H1 (cell line): ENCODE measurements at regions not wholly inside any gene's neighbourhood (a gene's known extent, or its start where the extent isn't known, plus 50 kb on each side); places are given as distances from the start of the nearest gene placed in this dataset.

Source experiments
- FOSL1 ChIP-seq: IDR thresholded peaks from 2 replicates; pipeline ENCODE4 v1.6.1; 2011; ENCODE audit warnings: mild to moderate bottlenecking, low read depth, low read length, moderate library complexity; ENCODE audit not compliant: insufficient read depth
- MAFK ChIP-seq: IDR thresholded peaks from 2 replicates; pipeline ENCODE4 v1.6.1; 2012; ENCODE audit warnings: low read depth, mild to moderate bottlenecking, improper control_type of control experiment, low read length
- POLR2AphosphoS5 ChIP-seq: IDR thresholded peaks from 2 replicates; pipeline ENCODE4 v1.6.1; 2011; ENCODE audit warnings: low read depth, low read length
- TCF12 ChIP-seq: IDR thresholded peaks from 2 replicates; pipeline ENCODE4 v1.6.1; 2011; ENCODE audit warnings: low read depth, mild to moderate bottlenecking, low read length
- TF ChIP-seq, protein P1 (sequence below): IDR thresholded peaks from 2 replicates; pipeline ENCODE4 v1.6.1; 2012; ENCODE audit warnings: inconsistent platforms

DNA sequence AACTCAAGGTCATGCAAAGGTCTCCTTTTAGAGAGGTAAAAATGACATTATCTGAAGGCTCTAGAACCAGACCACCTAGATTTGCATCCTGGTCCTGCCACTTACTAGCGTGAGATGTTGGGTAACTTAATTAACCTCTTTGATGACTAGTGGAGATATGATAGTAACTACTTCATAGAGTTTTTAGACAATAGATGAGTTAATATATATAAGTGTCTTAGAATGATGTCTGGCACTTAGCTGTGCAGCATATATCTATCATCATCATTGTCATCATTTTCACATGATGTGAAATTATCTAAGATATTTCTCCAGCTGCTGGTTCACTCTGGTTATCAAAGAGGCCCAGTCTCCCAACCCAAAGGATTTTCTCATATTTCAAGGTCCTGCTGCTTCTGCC, 126.1 kb upstream of the DCLK2 start (continued):
- TF ChIP-seq, protein P1, sequence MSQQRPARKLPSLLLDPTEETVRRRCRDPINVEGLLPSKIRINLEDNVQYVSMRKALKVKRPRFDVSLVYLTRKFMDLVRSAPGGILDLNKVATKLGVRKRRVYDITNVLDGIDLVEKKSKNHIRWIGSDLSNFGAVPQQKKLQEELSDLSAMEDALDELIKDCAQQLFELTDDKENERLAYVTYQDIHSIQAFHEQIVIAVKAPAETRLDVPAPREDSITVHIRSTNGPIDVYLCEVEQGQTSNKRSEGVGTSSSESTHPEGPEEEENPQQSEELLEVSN = no peak
- TF ChIP-seq TCF12 (no peak), MAFK (no peak), POLR2AphosphoS5 (no peak), FOSL1 (no peak)
- TF ChIP-seq, all 59 proteins: peak for 0
